Activated gamma-delta T cell treated with Interleukin-2 at 50 U/mL for 16 hours (primary cell): ENCODE measurements at regions not wholly inside any gene's neighbourhood (a gene's known extent, or its start where the extent isn't known, plus 50 kb on each side); places are given as distances from the start of the nearest gene placed in this dataset.

Experiments used
- DNase-seq: peaks from one replicate; pipeline ENCODE4 v3.0.0-alpha.2; 2020

DNA sequence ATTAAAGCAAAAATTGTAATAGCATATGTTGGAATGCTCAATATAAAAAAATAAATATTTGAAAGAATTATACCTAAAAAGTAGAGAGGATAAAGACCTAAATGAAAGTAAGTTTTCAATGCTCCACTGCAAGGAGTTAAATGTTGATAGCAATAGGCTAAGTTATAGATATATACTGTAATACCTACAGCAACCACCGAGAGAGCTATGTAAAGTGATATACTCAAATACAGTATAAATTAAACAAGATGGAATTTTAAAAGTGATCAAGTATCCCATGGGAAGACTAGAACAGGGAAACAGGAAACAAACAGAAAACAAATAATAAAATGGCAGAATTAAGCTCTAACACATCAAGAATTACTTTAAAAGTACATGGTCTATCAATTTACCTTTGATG, 73.9 kb downstream of the CASP3 start:
- DNase-seq = no peak

GRCh38 chr4:184574861-184575260, 74.4 kb downstream of the CASP3 start:
- no peak for DNase-seq

DNA sequence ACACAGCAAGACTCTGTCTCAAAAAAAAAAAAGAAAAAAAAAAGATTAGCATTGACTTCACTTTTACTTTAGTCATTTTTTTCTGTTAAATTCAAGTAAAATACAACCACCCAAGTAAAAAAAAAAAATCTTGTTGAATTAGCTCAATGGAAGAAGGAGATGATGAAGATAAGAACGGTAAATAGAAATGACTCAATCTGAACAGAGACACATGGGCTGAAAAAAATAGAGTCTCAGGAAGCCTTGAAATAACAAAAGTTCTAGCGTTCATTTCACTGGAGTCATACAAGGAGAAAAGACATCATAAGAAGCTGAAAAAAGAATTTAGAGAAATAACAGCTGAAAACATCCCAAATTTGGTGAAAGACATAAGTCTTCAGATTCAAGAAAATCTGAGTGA, 75.5 kb downstream of the CASP3 start:
- DNase-seq = no peak

DNA sequence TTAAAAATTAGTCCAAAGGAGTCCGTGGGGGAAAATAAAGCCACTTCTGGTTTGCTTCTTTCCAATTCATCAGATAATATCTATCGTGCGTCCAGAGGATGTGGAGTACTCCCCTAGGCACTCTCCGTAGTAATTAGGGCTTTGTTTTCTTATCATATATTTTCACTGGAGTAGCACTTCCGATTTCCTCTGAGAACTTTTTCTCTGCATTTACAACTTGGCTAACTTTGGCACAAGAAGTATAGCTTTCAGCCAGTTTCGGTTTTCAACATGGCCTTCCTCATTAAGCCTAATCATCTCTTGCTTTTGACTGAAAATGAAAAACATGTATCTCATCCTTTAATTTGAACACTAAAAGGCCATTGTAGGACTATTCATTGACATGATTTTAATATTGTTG, 80.5 kb downstream of the CASP3 start:
- DNase-seq = no peak

DNA sequence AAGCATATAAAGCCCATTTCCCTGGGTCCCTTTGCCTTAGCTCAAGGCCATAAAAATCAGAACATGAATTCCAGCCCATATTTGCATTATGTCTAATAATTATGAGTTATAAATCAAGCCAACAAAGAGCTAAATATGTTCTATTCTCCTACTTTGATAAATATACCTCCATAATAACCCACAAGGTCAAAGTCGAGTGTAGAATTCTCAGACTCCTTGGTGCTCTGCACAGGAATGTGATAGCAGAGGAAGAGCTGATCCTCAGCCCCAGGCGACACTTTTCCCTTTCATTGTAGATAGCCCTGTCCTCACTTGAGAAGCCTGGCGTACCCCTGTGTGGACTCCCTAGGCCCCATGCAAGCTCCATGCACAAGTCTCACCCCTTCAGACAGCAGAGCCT, 85.6 kb downstream of the CASP3 start:
- DNase-seq = no peak

GRCh38 chr4:184558996-184559395, 84.6 kb upstream of the IRF2 start:
- DNase-seq = no peak

- no peak for DNase-seq
These were observed 79.5 kb upstream of the IRF2 start for GRCh38 chr4:184553891-184554290.

DNA sequence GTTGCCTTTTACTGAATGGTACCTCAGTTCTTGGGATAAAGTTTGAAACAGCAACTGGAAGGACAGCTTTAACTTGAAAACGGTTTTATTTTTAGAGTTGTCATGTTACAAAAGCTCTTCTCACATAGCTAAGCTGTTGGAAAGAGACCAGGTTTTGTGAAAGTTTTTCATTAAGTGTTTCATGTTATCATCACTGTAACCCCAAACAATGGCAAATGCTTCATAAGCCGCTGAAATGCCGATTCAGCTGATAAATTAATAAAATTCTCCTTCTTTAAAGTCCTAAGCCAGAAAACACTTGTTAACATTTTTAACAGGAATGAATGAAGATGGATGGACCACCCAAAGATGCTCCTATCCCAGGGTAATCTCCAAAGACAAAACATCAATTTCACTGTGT, 76.1 kb upstream of the IRF2 start:
- no peak for DNase-seq

DNA sequence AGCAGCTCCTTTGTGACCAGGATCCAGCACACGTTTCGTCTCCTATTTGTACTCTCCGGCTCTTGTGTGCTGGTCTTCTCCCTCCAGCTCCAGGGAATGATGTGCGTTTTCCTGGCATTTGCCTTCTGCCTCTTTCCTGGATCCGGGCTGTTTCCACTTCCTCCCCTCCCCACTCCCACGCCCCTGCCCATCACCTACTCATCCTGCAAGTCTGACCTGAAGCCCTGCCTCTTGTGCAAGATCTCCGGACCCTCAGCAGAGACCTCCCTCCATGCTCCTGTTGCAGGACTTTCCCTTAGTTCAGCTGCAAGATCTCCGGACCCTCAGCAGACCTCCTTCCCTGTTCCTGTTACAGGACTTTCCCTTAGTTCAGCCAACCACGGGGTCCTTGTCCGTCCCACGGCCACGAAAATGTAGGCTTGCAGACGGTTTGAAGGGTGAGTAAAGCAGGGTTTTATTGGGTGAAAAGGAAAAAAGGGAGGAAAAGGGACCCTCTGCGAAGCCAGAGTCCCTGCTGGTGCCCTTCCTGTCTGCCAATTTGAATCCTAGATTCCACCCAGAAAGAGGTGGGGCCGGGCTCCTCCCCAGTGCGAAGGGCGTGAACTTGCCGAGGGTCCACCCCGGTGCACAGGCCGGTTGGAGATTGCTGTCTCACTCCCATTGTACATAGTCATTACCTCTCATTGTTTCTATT, 74.4 kb upstream of the IRF2 start:
- no peak for DNase-seq

DNA sequence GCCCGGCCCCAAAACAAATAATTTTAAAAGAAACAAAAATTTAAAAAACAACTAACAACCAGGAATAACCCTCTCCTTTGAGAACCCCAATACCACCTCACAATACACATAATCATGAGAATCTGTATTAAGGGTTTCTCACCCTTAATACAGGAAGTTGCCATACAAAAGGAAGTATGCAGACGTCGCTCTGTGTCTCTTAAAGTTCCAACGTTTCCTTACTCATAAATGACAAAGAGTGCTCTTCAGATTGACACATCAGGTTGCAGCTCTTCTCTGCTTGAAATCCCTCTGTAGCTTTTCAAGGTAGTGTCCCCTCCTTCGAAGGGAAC, 73.9 kb upstream of the IRF2 start:
- DNase-seq = no peak

GRCh38 chr4:184544788-184545409, 70.5 kb upstream of the IRF2 start:
- DNase-seq = no peak

GRCh38 chr4:184541907-184542306, 67.6 kb upstream of the IRF2 start:
- no peak for DNase-seq

GRCh38 chr4:184540307-184540706, 66.0 kb upstream of the IRF2 start:
- DNase-seq = no peak

GRCh38 chr4:184538023-184538599, 63.8 kb upstream of the IRF2 start:
- DNase-seq = peak; percentile 59

DNA sequence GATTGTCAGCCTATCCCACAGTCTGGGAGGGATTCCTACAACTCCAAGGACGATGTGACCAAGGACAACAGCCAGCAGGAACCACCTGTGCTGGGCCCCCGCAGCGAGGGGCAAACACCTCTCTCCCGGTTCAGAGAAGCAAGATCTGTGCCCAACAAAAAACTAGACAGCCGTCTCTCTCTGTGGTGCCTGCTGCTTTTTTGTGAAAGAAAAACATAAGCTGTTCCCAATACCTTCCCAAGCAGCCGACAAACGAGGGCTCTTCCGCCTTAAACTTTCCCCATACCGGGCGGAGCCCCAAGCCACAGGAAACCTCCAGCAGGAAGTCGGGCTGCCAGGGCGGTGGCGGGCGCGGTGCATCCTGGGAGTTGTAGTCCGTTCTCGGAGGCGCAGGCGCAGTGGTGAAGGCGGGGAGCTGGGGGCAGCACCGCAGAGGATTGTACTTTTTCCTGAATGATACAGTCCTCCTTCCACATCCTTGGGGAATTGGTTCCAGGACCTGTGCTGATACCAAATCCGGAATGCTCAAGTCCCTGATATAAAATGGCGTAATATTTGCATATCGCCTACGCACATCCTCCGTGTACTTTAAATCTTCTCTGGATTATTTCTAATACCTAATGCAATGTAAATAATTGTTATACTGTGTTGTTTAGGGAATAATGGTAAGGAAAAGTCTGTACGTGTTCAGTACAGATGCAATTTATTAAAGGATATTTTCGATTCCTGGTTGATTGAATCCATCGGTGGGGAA, 63.1 kb upstream of the IRF2 start:
- peak; percentile 91 for DNase-seq

DNA sequence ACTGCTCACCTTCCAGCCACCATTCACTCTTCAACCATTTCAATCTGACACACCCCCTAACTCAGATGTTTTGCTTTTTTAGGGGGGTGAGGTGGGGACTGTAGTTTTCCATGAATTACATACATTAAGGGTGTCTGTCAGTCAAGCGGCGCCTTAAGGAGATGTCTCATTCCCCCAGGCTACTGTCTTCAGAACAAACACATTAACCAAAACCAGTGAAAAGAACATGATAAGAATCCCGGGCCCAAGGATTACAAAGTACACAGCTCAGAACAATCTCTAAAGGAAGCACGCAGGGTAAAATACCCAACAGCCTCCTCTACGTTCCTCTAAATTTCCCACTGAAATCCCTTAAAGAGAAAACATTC, 62.5 kb upstream of the IRF2 start:
- DNase-seq = no peak

DNA sequence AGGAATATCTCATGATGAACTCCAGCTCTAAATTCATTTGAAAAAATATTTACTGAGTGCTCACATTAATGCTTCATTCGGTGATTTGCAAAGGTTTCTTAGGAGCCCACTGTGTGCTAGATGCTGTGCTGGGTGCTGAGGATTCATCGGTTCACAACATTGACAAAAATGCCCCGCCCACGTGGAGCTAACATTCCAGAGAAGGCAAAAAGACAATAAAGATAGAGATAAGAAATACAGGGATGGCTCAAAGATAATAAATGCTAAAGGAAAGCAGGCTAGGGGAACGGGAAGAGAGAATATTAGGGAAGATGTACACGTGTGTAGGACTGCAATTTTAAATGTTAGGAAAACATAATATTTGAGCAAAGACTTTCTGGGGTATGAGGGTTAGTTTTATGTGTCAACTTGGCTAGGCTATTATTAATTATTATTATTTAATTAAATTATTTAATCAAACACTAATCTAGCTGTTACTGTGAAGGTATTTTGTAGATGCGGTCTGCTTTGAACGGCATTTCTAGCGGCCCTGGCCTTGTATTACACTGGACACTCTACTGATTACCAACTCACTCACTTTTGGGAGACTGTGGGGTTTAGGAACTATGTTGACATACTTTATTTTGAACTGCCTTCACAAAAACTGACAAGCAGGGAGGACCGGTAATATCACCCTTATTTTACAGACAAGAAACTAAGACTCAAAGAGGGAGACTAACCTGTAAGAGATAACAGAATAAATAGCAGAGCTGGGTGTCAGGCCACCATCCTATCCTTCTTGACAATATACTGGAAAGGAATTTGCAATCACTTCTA, 61.9 kb upstream of the IRF2 start:
- no peak for DNase-seq

GRCh38 chr4:184534511-184535391, 60.4 kb upstream of the IRF2 start:
- no peak for DNase-seq

GRCh38 chr4:184533908-184534307, 59.6 kb upstream of the IRF2 start:
- DNase-seq = no peak

GRCh38 chr4:184531008-184531407, 56.7 kb upstream of the IRF2 start:
- DNase-seq = no peak

GRCh38 chr4:184529283-184529682, 54.9 kb upstream of the IRF2 start:
- DNase-seq = no peak

- DNase-seq = no peak
These were observed 54.4 kb upstream of the IRF2 start for GRCh38 chr4:184528713-184529112.
